Liver (tissue), 7 donors: ENCODE measurements at regions not wholly inside any gene's neighbourhood (a gene's known extent, or its start where the extent isn't known, plus 50 kb on each side); places are given as distances from the start of the nearest gene placed in this dataset.

ENCODE experiments used
- DNase-seq: peaks from one replicate; pipeline ENCODE4 v3.0.0-alpha.2; 2017; ENCODE audit warnings: low spot score
- H3K27ac ChIP-seq, 2 donors: one replicate each; pipeline ENCODE4 v1.7.0; 2013; ENCODE audit warnings: inconsistent platforms in 2 of 2, low read length in 2 of 2, control low read depth in 1 of 2, low read depth in 1 of 2, mild to moderate bottlenecking in 1 of 2
- H3K27me3 ChIP-seq, 4 donors: one replicate each; pipeline versions ENCODE4 v1.6.1 to v1.7.0; 2013; ENCODE audit warnings: low read length in 3 of 4, inconsistent platforms in 1 of 4, mild to moderate bottlenecking in 1 of 4, moderate library complexity in 1 of 4; ENCODE audit not compliant: control insufficient read depth in 4 of 4, insufficient read depth in 4 of 4
- H3K36me3 ChIP-seq, 4 donors: one replicate each; pipeline versions ENCODE4 v1.6.1 to v1.7.0; 2013; ENCODE audit warnings: low read length in 3 of 4, mild to moderate bottlenecking in 3 of 4, low read depth in 1 of 4, moderate library complexity in 1 of 4; ENCODE audit not compliant: control insufficient read depth in 4 of 4, insufficient read depth in 3 of 4
- H3K4me1 ChIP-seq, 4 donors: one replicate each; pipeline versions ENCODE4 v1.6.1 to v1.7.0; 2013; ENCODE audit warnings: low read length in 3 of 4, mild to moderate bottlenecking in 3 of 4, moderate library complexity in 1 of 4; ENCODE audit not compliant: control insufficient read depth in 4 of 4, insufficient read depth in 4 of 4
- H3K4me3 ChIP-seq, 3 donors: one replicate each; pipeline versions ENCODE4 v1.6.1 to v1.7.0; 2013; ENCODE audit warnings: low read length in 3 of 3, control low read depth in 1 of 3, low read depth in 1 of 3, mild to moderate bottlenecking in 1 of 3
- H3K9ac ChIP-seq, 2 donors: one replicate each; pipeline ENCODE4 v1.7.0; 2013; ENCODE audit warnings: low read length in 2 of 2, mild to moderate bottlenecking in 2 of 2, moderate library complexity in 2 of 2, control low read depth in 1 of 2, low read depth in 1 of 2
- H3K9me3 ChIP-seq, 4 donors: one replicate each; pipeline versions ENCODE4 v1.6.1 to v1.7.0; 2013; ENCODE audit warnings: low read length in 3 of 4; ENCODE audit not compliant: control insufficient read depth in 4 of 4
- EGR1 ChIP-seq, 2 donors: IDR thresholded peaks; 2 replicates each; pipeline ENCODE4 v1.6.1; 2016 to 2018; ENCODE audit warnings: antibody characterized with exemption in 2 of 2, low read depth in 2 of 2
- FOXA1 ChIP-seq: IDR thresholded peaks from 2 replicates; pipeline ENCODE4 v1.6.1; 2016; ENCODE audit warnings: antibody characterized with exemption
- FOXA2 ChIP-seq: IDR thresholded peaks from 2 replicates; pipeline ENCODE4 v1.6.1; 2016; ENCODE audit warnings: antibody characterized with exemption
- GABPA ChIP-seq, 2 donors: IDR thresholded peaks in 1 of 2; conservative IDR thresholded peaks in 1 of 2; 2 replicates each; pipeline ENCODE4 v1.6.1; 2016; ENCODE audit warnings: antibody characterized with exemption in 2 of 2, mild to moderate bottlenecking in 1 of 2, moderate library complexity in 1 of 2
- HNF4A ChIP-seq, 2 donors: conservative IDR thresholded peaks; 2 replicates each; pipeline ENCODE4 v1.6.1; 2016; ENCODE audit warnings: antibody characterized with exemption in 2 of 2, mild to moderate bottlenecking in 2 of 2
- HNF4G ChIP-seq: IDR thresholded peaks from 2 replicates; pipeline ENCODE4 v1.6.1; 2016; ENCODE audit warnings: antibody characterized with exemption
- JUND ChIP-seq, 2 donors: IDR thresholded peaks; 2 replicates each; pipeline ENCODE4 v1.6.1; 2016; ENCODE audit warnings: antibody characterized with exemption in 2 of 2
- NR2F2 ChIP-seq: IDR thresholded peaks from 2 replicates; pipeline ENCODE4 v1.6.1; 2016; ENCODE audit warnings: antibody characterized with exemption
- RAD21 ChIP-seq, 2 donors: IDR thresholded peaks; 2 replicates each; pipeline ENCODE4 v1.6.1; 2016; ENCODE audit warnings: antibody characterized with exemption in 2 of 2, mild to moderate bottlenecking in 2 of 2
- YY1 ChIP-seq: IDR thresholded peaks from 2 replicates; pipeline ENCODE4 v1.6.1; 2016; ENCODE audit warnings: antibody characterized with exemption, mild to moderate bottlenecking
- WGBS: extraction: QIAGEN DNeasy Blood & Tissue Kit; methylation state at CpG from one replicate; pipeline ENCODE4 v1.1.7; 2013; 5-methylcytosine and 5-hydroxymethylcytosine counted together
- TF ChIP-seq, protein P1 (sequence below): IDR thresholded peaks from 2 replicates; pipeline ENCODE4 v1.6.1; 2016; ENCODE audit warnings: antibody characterized with exemption, mild to moderate bottlenecking
- TF ChIP-seq, protein P2 (sequence below): IDR thresholded peaks from 2 replicates; pipeline ENCODE4 v1.6.1; 2016; ENCODE audit warnings: antibody characterized with exemption
- TF ChIP-seq, protein P3 (sequence below): IDR thresholded peaks from 2 replicates; pipeline ENCODE4 v1.6.1; 2016; ENCODE audit warnings: antibody characterized with exemption
- TF ChIP-seq, protein P4 (sequence below): IDR thresholded peaks from 2 replicates; pipeline ENCODE4 v1.6.1; 2016; ENCODE audit warnings: antibody characterized with exemption
- donor health status: healthy.
- donor health status: healthy.
- donor health status: healthy.
- donor health status: healthy.

DNA sequence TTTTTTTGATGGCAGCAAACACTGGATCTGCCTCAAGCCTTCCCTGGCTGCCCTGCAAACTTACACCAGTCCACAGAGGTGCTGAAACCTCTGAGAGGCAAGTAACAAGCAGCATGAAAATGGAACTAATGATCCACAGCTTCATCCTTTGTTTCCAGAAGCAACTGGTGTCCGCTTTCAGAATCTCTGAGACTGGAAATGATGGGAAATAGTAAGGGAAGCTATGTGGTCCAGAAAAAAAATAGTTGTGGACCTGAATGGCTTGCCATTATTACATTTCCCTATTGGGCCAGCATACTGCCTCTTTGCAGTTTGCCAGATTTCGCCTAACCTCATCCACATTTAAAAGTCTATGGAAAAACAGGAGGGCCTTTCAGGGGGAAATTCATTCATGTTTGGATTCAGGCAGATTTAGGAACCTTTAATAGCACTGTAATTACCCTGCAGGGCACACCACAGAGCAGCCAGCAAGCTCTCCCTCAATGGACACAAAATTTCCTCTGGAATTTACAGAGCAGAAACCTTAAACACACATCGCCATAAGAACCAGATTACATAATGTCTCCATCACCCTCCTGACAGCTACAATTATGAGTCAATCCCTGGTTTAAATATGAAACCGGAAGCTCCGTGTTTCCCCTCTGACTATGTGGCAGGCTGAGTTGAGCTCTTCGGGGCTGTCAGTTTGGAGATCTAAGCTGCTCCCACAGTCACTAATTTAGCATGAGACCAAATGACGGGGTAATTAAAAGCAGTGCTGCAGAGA is 134.4 kb downstream of the TMCO5A start (continued):
- TF ChIP-seq, protein P1, sequence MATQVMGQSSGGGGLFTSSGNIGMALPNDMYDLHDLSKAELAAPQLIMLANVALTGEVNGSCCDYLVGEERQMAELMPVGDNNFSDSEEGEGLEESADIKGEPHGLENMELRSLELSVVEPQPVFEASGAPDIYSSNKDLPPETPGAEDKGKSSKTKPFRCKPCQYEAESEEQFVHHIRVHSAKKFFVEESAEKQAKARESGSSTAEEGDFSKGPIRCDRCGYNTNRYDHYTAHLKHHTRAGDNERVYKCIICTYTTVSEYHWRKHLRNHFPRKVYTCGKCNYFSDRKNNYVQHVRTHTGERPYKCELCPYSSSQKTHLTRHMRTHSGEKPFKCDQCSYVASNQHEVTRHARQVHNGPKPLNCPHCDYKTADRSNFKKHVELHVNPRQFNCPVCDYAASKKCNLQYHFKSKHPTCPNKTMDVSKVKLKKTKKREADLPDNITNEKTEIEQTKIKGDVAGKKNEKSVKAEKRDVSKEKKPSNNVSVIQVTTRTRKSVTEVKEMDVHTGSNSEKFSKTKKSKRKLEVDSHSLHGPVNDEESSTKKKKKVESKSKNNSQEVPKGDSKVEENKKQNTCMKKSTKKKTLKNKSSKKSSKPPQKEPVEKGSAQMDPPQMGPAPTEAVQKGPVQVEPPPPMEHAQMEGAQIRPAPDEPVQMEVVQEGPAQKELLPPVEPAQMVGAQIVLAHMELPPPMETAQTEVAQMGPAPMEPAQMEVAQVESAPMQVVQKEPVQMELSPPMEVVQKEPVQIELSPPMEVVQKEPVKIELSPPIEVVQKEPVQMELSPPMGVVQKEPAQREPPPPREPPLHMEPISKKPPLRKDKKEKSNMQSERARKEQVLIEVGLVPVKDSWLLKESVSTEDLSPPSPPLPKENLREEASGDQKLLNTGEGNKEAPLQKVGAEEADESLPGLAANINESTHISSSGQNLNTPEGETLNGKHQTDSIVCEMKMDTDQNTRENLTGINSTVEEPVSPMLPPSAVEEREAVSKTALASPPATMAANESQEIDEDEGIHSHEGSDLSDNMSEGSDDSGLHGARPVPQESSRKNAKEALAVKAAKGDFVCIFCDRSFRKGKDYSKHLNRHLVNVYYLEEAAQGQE: no peak
- TF ChIP-seq FOXA2: no peak
- TF ChIP-seq JUND (IDR thresholded peaks at IDR 0.05): no peak

DNA sequence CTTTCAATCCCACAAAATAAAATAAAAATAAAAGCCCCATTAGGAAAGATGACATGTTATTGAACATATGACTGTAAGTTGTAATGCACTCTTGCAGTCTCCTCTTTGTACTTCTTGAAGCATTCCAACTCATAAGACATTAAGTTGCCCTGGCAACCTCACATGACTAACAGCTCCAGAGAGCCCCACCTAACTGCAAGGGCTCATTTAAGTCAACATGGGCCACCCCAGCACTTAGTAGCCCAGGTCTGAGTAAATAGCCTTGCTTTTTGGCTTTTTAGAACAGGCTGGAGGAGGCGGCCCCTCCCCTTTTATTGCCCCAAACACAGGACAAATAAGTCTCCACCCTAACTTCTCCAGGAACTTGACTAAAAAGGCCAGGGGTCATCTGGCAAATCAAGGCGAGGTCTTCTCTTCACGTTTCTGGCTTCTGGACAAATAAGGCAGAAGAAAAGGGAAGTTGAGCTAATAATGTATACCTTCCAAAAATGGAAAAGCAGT is 135.1 kb downstream of the TMCO5A start:
- DNase-seq: no peak
- Histone ChIP-seq H3K27me3 (no peaks in the 10 kb centered on the region), H3K4me3 (no peak overlapping the region), H3K9ac (peak overlapping the region in 1 of 2 donors; percentile 32), H3K4me1 (peaks cover 0 to 12% (median 4%) of the 10 kb centered on the region in 4 donors), H3K27ac (peak overlapping the region in 1 of 2 donors; percentile 25), H3K9me3 (no peaks in the 10 kb centered on the region), H3K36me3 (no peaks in the 10 kb centered on the region)
- WGBS: 70% methylated on average over 3 of the region's 3 CpGs
- TF ChIP-seq, protein P2, sequence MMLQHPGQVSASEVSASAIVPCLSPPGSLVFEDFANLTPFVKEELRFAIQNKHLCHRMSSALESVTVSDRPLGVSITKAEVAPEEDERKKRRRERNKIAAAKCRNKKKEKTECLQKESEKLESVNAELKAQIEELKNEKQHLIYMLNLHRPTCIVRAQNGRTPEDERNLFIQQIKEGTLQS: no peak
- TF ChIP-seq, protein P3, sequence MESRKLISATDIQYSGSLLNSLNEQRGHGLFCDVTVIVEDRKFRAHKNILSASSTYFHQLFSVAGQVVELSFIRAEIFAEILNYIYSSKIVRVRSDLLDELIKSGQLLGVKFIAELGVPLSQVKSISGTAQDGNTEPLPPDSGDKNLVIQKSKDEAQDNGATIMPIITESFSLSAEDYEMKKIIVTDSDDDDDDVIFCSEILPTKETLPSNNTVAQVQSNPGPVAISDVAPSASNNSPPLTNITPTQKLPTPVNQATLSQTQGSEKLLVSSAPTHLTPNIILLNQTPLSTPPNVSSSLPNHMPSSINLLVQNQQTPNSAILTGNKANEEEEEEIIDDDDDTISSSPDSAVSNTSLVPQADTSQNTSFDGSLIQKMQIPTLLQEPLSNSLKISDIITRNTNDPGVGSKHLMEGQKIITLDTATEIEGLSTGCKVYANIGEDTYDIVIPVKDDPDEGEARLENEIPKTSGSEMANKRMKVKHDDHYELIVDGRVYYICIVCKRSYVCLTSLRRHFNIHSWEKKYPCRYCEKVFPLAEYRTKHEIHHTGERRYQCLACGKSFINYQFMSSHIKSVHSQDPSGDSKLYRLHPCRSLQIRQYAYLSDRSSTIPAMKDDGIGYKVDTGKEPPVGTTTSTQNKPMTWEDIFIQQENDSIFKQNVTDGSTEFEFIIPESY: no peak
- TF ChIP-seq JUND (IDR thresholded peaks at IDR 0.05) (no peak), GABPA (IDR thresholded peaks at IDR 0.05 in 1 of 2, conservative IDR thresholded peaks at IDR 0.05 in 1 of 2) (no peak), HNF4G (no peak), NR2F2 (no peak), EGR1 (IDR thresholded peaks at IDR 0.05; ENCODE audit: low read depth in 2 of 2) (no peak)
- TF ChIP-seq, protein P4, sequence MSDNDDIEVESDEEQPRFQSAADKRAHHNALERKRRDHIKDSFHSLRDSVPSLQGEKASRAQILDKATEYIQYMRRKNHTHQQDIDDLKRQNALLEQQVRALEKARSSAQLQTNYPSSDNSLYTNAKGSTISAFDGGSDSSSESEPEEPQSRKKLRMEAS: no peak

DNA sequence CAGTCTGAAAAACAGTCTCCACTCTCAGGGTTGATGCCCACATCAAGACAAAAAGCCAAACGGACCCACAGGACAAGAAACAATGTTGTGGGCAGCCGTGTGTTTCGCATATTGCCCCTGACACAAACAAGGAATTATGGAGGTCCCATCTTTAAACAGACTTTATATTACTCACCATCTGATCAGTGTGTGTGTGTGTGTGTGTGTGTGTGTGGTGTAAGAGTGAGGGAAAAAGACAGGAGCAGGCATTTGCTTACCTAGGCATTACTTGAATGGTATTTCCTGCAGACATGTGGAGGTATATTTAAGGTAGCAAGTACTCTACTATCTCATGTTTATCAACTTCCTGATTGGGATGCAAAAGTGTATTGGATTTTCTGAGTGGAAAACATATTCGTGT is 136.3 kb downstream of the TMCO5A start:
- Histone ChIP-seq H3K4me1 (peaks cover 0 to 12% (median 4%) of the 10 kb centered on the region in 4 donors), H3K9ac (no peak overlapping the region), H3K27me3 (no peaks in the 10 kb centered on the region), H3K36me3 (no peaks in the 10 kb centered on the region), H3K4me3 (no peak overlapping the region), H3K27ac (no peak overlapping the region), H3K9me3 (no peaks in the 10 kb centered on the region)
- no peak for DNase-seq
- no peak for TF ChIP-seq RAD21 (IDR thresholded peaks at IDR 0.05)
- TF ChIP-seq, protein P2: no peak
- no peak for TF ChIP-seq FOXA2
- no peak for TF ChIP-seq YY1
- TF ChIP-seq HNF4A (conservative IDR thresholded peaks at IDR 0.05): no peak
- TF ChIP-seq FOXA1: no peak
- no peak for TF ChIP-seq GABPA (IDR thresholded peaks at IDR 0.05 in 1 of 2, conservative IDR thresholded peaks at IDR 0.05 in 1 of 2)
- no peak for TF ChIP-seq JUND (IDR thresholded peaks at IDR 0.05)
- TF ChIP-seq HNF4G: no peak
- TF ChIP-seq EGR1 (IDR thresholded peaks at IDR 0.05; ENCODE audit: low read depth in 2 of 2): no peak
- 90% methylated on average over 4 of the region's 4 CpGs for WGBS
